Mucosa of descending colon (tissue), 3 donors: ENCODE measurements at regions not wholly inside any gene's neighbourhood (a gene's known extent, or its start where the extent isn't known, plus 50 kb on each side); places are given as distances from the start of the nearest gene placed in this dataset.

ENCODE experiments used
- ATAC-seq: fragments of 200-7000 bp; cut with Tn5 transposase; one replicate; pipeline ENCODE4 v1.9.1; 2020; ENCODE audit warnings: mild to moderate bottlenecking, moderate library complexity
- DNase-seq, 3 donors: peaks; one replicate each; pipeline ENCODE4 v3.0.0-alpha.2; 2020
- H3K36me3 ChIP-seq: fragments of 200-600 bp; one replicate; pipeline ENCODE4 v1.8.0; 2021; ENCODE audit warnings: low read depth, mild to moderate bottlenecking
- H3K4me1 ChIP-seq: fragments of 200-600 bp; one replicate; pipeline ENCODE4 v1.8.0; 2021; ENCODE audit warnings: low read depth, mild to moderate bottlenecking
- H3K4me3 ChIP-seq: fragments of 200-600 bp; one replicate; pipeline ENCODE4 v1.8.0; 2021; ENCODE audit warnings: mild to moderate bottlenecking
- H3K9me3 ChIP-seq: fragments of 200-600 bp; one replicate; pipeline ENCODE4 v1.8.0; 2021; ENCODE audit warnings: mild to moderate bottlenecking
- CTCF ChIP-seq: fragments of 200-600 bp; IDR thresholded peaks from one replicate; pipeline ENCODE4 v1.8.0; 2022; ENCODE audit warnings: antibody characterized with exemption, mild to moderate bottlenecking
- intact Hi-C, 2 donors: fragments of 100-400 bp; cut with DNase I in 1 of 2; cut with micrococcal nuclease in 1 of 2; formaldehyde crosslinking; loops; one replicate each; pipeline versions ENCODE4 v1.11.0 to v1.11.1; 2022; cut with DNase I, micrococcal nuclease
- donor health status: DM: no; HTN: no; CAD: no; lungs with moderate emphysema.
- donor health status: DM: no; HTN: no; CAD: no.
- donor health status: DM: no; HTN: yes; CAD: no.

DNA sequence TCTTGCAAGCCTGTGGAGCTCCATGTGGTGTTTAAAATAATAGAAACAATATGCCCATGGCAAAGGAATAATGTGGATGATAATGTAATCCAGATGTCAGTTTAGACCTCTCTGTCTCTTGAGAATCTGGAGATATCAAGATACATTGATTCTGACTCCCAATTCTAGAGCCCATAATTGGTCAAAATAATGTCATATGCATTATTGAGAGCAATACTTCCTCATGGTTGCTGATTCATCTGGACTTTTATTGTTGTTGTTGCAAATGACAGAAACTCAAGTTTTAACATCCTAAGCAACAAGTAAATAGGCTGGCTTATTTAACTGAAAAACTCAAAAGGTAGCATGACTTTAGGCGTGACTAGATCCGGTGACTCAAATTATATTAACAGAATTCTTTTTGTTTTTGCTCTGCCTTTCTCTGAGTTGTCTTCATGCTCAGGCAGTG lies 152.1 kb downstream of the PCSK1 start:
- ATAC-seq: no peak
- no peak for TF ChIP-seq CTCF
- H3K4me3 ChIP-seq: no peak overlapping the region

GRCh38 chr5:96279801-96280542 lies 153.1 kb downstream of the PCSK1 start:
- TF ChIP-seq CTCF: no peak
- Histone ChIP-seq H3K4me3 (no peak overlapping the region), H3K4me1 (peaks cover 13% of the 10 kb centered on the region), H3K36me3 (no peaks in the 10 kb centered on the region), H3K9me3 (no peaks in the 10 kb centered on the region)
- intact Hi-C loops: no loop called here
- ATAC-seq (no peak), DNase-seq (no peak)

More for the DNA sequence above, 152.1 kb downstream of the PCSK1 start:
- no peak for DNase-seq
- intact Hi-C loops: no loop called here
- H3K9me3 ChIP-seq: no peaks in the 10 kb centered on the region
- peaks cover 13% of the 10 kb centered on the region for H3K4me1 ChIP-seq
- H3K36me3 ChIP-seq: no peaks in the 10 kb centered on the region

GRCh38 chr5:96278981-96279380 lies 154.1 kb downstream of the PCSK1 start:
- intact Hi-C loops: no loop called here
- ATAC-seq: no peak
- H3K9me3 ChIP-seq: no peaks in the 10 kb centered on the region
- no peak for TF ChIP-seq CTCF
- peaks cover 6% of the 10 kb centered on the region for H3K4me1 ChIP-seq
- DNase-seq: no peak
- no peaks in the 10 kb centered on the region for H3K36me3 ChIP-seq
- H3K4me3 ChIP-seq: no peak overlapping the region

DNA sequence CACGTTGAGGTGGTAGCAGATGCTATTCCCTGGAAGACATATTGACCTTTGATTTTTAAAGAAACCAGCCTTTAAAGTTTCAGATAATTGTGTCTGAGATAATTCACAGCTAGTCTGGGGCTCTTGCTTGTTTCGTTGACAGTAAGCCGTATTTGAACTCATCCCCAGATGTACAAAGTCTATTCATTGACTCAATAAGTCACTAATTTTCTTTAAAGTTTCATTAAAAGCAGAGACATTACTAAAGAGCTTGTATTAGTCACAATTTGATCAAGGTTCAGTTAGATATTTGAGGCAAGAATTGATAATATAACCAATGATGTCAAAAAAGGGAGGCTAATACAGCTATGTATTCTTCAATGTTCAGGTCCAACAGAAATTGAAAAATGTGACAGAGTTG lies 158.0 kb downstream of the PCSK1 start:
- Histone ChIP-seq H3K4me3 (no peak overlapping the region), H3K36me3 (no peaks in the 10 kb centered on the region), H3K4me1 (no peaks in the 10 kb centered on the region), H3K9me3 (no peaks in the 10 kb centered on the region)
- intact Hi-C loops: no loop called here
- DNase-seq: no peak
- TF ChIP-seq CTCF: no peak
- no peak for ATAC-seq

GRCh38 chr5:96265487-96265886 lies 167.6 kb downstream of the PCSK1 start:
- Histone ChIP-seq H3K4me3 (no peak overlapping the region), H3K4me1 (no peaks in the 10 kb centered on the region), H3K9me3 (peaks cover 9% of the 10 kb centered on the region), H3K36me3 (no peaks in the 10 kb centered on the region)
- DNase-seq (no peak), ATAC-seq (no peak)
- no peak for TF ChIP-seq CTCF
- intact Hi-C loops: no loop called here
